ENCODE measurements at regions not wholly inside any gene's neighbourhood (a gene's known extent, or its start where the extent isn't known, plus 50 kb on each side); places are given as distances from the start of the nearest gene placed in this dataset.

GRCh38 chr5:147995846-147996245 is 67.9 kb upstream of the SPINK5 start:
- no peak for DNase-seq
- no peak overlapping the region for H3K27ac ChIP-seq (ENCODE audit: low read depth in 1 of 2, low read length in 2 of 2)
- H3K4me3 ChIP-seq (ENCODE audit: low read length in 2 of 2) = no peak overlapping the region
- no peaks in the 10 kb centered on the region for H3K4me1 ChIP-seq (ENCODE audit: control insufficient read depth in 1 of 2, insufficient read depth in 2 of 2, low read length in 2 of 2)
- H3K36me3 ChIP-seq (ENCODE audit: control insufficient read depth in 1 of 2, insufficient read depth in 2 of 2, low read length in 1 of 2) = no peaks in the 10 kb centered on the region
- peaks cover 4% of the 10 kb centered on the region for H3K9me3 ChIP-seq (ENCODE audit: control insufficient read depth, low read length)
- WGBS, 2 donors = 79 to 80% methylated on average over 4 of the region's 4 CpGs
- no peak for ATAC-seq (ENCODE audit: low FRiP score)
- no peaks in the 10 kb centered on the region for H3K27me3 ChIP-seq (ENCODE audit: control insufficient read depth in 1 of 2, insufficient read depth in 2 of 2, low read length in 1 of 2)
- intact Hi-C loops (cut with DNase I) = no loop called here

- no peak overlapping the region for H3K4me3 ChIP-seq (ENCODE audit: low read length in 2 of 2)
- no peaks in the 10 kb centered on the region for H3K27me3 ChIP-seq (ENCODE audit: control insufficient read depth in 1 of 2, insufficient read depth in 2 of 2, low read length in 1 of 2)
- ATAC-seq (ENCODE audit: low FRiP score) (no peak), DNase-seq (no peak)
- no peaks in the 10 kb centered on the region for H3K4me1 ChIP-seq (ENCODE audit: control insufficient read depth in 1 of 2, insufficient read depth in 2 of 2, low read length in 2 of 2)
- H3K27ac ChIP-seq (ENCODE audit: low read depth in 1 of 2, low read length in 2 of 2) = no peak overlapping the region
- no peaks in the 10 kb centered on the region for H3K36me3 ChIP-seq (ENCODE audit: control insufficient read depth in 1 of 2, insufficient read depth in 2 of 2, low read length in 1 of 2)
- intact Hi-C loops (cut with DNase I) = no loop called here
- no peaks in the 10 kb centered on the region for H3K9me3 ChIP-seq (ENCODE audit: control insufficient read depth, low read length)
Observed at GRCh38 chr5:147989994-147990393, 73.8 kb upstream of the SPINK5 start.

GRCh38 chr5:147989239-147989638 is 74.5 kb upstream of the SPINK5 start:
- Histone ChIP-seq H3K36me3 (ENCODE audit: control insufficient read depth in 1 of 2, insufficient read depth in 2 of 2, low read length in 1 of 2) (no peaks in the 10 kb centered on the region), H3K4me3 (ENCODE audit: low read length in 2 of 2) (no peak overlapping the region), H3K4me1 (ENCODE audit: control insufficient read depth in 1 of 2, insufficient read depth in 2 of 2, low read length in 2 of 2) (no peaks in the 10 kb centered on the region), H3K27me3 (ENCODE audit: control insufficient read depth in 1 of 2, insufficient read depth in 2 of 2, low read length in 1 of 2) (no peaks in the 10 kb centered on the region), H3K27ac (ENCODE audit: low read depth in 1 of 2, low read length in 2 of 2) (no peak overlapping the region), H3K9me3 (ENCODE audit: control insufficient read depth, low read length) (no peaks in the 10 kb centered on the region)
- no peak for ATAC-seq (ENCODE audit: low FRiP score)
- no peak for DNase-seq
- intact Hi-C loops (cut with DNase I) = no loop called here
- 71 to 75% methylated on average over 1 of the region's 1 CpG for WGBS, 2 donors

DNA sequence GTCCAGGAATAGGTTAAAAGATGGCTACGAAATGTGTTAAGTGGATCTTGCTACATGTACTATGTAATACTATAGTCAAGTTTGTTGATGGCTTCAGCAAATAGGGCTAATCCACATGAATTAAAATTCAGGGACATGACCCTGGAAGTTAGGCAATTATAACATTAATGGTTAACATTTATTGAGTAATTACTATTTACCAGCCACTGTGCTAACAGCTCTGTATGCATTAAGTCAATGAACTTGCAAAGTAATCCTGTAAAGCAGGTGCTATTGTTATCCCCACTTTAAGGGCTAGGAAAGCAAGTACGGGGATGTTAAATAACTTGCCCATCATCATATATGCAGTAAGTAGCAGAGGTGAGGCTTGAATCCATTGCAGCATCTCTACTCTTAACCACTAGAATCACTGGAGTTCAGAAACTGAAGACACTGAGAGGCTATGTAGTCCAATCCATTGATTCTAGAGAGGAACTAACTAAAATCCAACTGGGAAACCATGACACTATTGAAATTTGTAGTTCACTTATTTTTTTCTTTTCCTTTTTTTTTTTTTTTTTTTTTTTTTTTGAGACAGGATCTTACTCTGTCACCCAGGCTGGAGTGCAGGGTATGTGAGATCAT is 77.5 kb upstream of the SPINK5 start:
- 88 to 90% methylated on average over 2 of the region's 2 CpGs for WGBS, 2 donors
- Histone ChIP-seq H3K36me3 (ENCODE audit: control insufficient read depth in 1 of 2, insufficient read depth in 2 of 2, low read length in 1 of 2) (no peaks in the 10 kb centered on the region), H3K4me1 (ENCODE audit: control insufficient read depth in 1 of 2, insufficient read depth in 2 of 2, low read length in 2 of 2) (no peaks in the 10 kb centered on the region), H3K4me3 (ENCODE audit: low read length in 2 of 2) (no peak overlapping the region), H3K27ac (ENCODE audit: low read depth in 1 of 2, low read length in 2 of 2) (no peak overlapping the region), H3K9me3 (ENCODE audit: control insufficient read depth, low read length) (no peaks in the 10 kb centered on the region), H3K27me3 (ENCODE audit: control insufficient read depth in 1 of 2, insufficient read depth in 2 of 2, low read length in 1 of 2) (no peaks in the 10 kb centered on the region)
- DNase-seq (no peak), ATAC-seq (ENCODE audit: low FRiP score) (no peak)
- intact Hi-C loops (cut with DNase I) = no loop called here

DNA sequence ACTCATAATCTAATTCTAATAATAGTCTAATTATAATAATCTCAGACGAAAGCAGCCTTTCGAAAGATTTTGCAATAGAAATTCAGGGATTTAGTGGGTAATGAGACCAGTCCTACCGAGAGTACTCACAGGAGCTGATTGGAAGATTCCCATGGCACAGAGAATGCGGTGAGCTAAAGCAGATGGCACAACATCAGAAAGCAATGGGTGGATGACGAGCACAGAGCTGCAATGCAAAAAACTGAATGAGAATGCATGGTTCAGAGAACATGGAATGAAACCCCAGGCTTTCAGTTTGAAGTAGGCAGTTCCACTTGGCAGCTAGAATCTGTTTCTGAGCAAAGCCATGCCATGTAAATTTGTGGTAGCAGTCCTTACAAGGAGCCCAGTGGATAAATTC is 78.2 kb upstream of the SPINK5 start:
- no peaks in the 10 kb centered on the region for H3K9me3 ChIP-seq (ENCODE audit: control insufficient read depth, low read length)
- no peaks in the 10 kb centered on the region for H3K4me1 ChIP-seq (ENCODE audit: control insufficient read depth in 1 of 2, insufficient read depth in 2 of 2, low read length in 2 of 2)
- intact Hi-C loops (cut with DNase I) = no loop called here
- ATAC-seq (ENCODE audit: low FRiP score) (no peak), DNase-seq (no peak)
- H3K4me3 ChIP-seq (ENCODE audit: low read length in 2 of 2) = no peak overlapping the region
- H3K27me3 ChIP-seq (ENCODE audit: control insufficient read depth in 1 of 2, insufficient read depth in 2 of 2, low read length in 1 of 2) = no peaks in the 10 kb centered on the region
- no peak overlapping the region for H3K27ac ChIP-seq (ENCODE audit: low read depth in 1 of 2, low read length in 2 of 2)
- no peaks in the 10 kb centered on the region for H3K36me3 ChIP-seq (ENCODE audit: control insufficient read depth in 1 of 2, insufficient read depth in 2 of 2, low read length in 1 of 2)
- WGBS, 2 donors = 73 to 87% methylated on average over 5 of the region's 5 CpGs

- Histone ChIP-seq H3K27ac (ENCODE audit: low read depth in 1 of 2, low read length in 2 of 2) (no peak overlapping the region), H3K27me3 (ENCODE audit: control insufficient read depth in 1 of 2, insufficient read depth in 2 of 2, low read length in 1 of 2) (no peaks in the 10 kb centered on the region), H3K4me1 (ENCODE audit: control insufficient read depth in 1 of 2, insufficient read depth in 2 of 2, low read length in 2 of 2) (no peaks in the 10 kb centered on the region), H3K36me3 (ENCODE audit: control insufficient read depth in 1 of 2, insufficient read depth in 2 of 2, low read length in 1 of 2) (no peaks in the 10 kb centered on the region), H3K9me3 (ENCODE audit: control insufficient read depth, low read length) (no peaks in the 10 kb centered on the region), H3K4me3 (ENCODE audit: low read length in 2 of 2) (no peak overlapping the region)
- intact Hi-C loops (cut with DNase I) = no loop called here
- WGBS, 2 donors = 70 to 75% methylated on average over 1 of the region's 1 CpG
- DNase-seq = no peak
- no peak for ATAC-seq (ENCODE audit: low FRiP score)
Observed at GRCh38 chr5:147983742-147984141, 77.4 kb upstream of the C5orf46 start.

DNA sequence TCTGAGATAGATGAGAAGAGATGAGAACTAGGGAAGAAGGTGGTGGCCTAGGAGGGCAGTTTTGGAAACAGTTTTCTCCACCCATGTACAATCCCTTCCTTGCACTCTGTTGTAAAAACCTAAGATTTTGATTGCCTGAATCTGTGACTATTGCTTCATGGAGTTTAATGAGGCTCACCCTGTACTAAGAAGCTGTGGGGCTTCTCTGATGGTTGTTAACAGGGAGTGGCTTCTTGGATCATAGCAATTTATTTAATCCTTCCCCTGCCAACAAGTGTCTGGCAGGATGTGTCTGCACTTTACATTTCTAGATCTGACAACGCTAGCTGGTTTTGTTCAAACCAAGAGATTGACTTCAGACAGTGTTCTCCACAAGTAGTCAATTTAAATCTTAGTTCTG is 74.7 kb upstream of the C5orf46 start:
- DNase-seq (no peak), ATAC-seq (ENCODE audit: low FRiP score) (no peak)
- WGBS, 2 donors = 63% methylated on average over 1 of the region's 1 CpG
- no peaks in the 10 kb centered on the region for H3K27me3 ChIP-seq (ENCODE audit: control insufficient read depth in 1 of 2, insufficient read depth in 2 of 2, low read length in 1 of 2)
- no peak overlapping the region for H3K27ac ChIP-seq (ENCODE audit: low read depth in 1 of 2, low read length in 2 of 2)
- no peak overlapping the region for H3K4me3 ChIP-seq (ENCODE audit: low read length in 2 of 2)
- H3K4me1 ChIP-seq (ENCODE audit: control insufficient read depth in 1 of 2, insufficient read depth in 2 of 2, low read length in 2 of 2) = no peaks in the 10 kb centered on the region
- intact Hi-C loops (cut with DNase I) = no loop called here
- H3K9me3 ChIP-seq (ENCODE audit: control insufficient read depth, low read length) = no peaks in the 10 kb centered on the region
- no peaks in the 10 kb centered on the region for H3K36me3 ChIP-seq (ENCODE audit: control insufficient read depth in 1 of 2, insufficient read depth in 2 of 2, low read length in 1 of 2)

DNA sequence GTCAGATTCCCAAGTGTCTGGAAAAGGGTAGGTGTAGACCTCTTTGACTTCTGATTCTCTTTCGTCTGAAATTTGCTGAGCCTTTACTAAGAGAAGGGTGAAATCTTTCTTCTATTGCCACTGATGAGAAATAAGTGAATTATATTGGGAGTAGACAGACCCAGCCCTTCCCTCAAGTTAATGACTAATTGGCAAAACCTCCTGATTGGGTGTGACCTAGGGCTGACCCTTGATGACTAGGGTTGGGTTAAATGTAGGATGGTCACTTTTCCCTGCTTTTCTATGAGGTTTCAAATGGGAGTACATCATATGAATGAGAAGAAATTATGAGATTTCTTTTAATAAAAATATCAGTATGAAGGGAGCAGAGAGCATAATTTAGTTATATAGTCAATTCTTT is 73.4 kb upstream of the C5orf46 start:
- Histone ChIP-seq H3K36me3 (ENCODE audit: control insufficient read depth in 1 of 2, insufficient read depth in 2 of 2, low read length in 1 of 2) (no peaks in the 10 kb centered on the region), H3K9me3 (ENCODE audit: control insufficient read depth, low read length) (no peaks in the 10 kb centered on the region), H3K27ac (ENCODE audit: low read depth in 1 of 2, low read length in 2 of 2) (no peak overlapping the region), H3K27me3 (ENCODE audit: control insufficient read depth in 1 of 2, insufficient read depth in 2 of 2, low read length in 1 of 2) (no peaks in the 10 kb centered on the region), H3K4me1 (ENCODE audit: control insufficient read depth in 1 of 2, insufficient read depth in 2 of 2, low read length in 2 of 2) (no peaks in the 10 kb centered on the region), H3K4me3 (ENCODE audit: low read length in 2 of 2) (no peak overlapping the region)
- 91 to 95% methylated on average over 1 of the region's 1 CpG for WGBS, 2 donors
- no peak for DNase-seq
- no peak for ATAC-seq (ENCODE audit: low FRiP score)
- intact Hi-C loops (cut with DNase I) = no loop called here

DNA sequence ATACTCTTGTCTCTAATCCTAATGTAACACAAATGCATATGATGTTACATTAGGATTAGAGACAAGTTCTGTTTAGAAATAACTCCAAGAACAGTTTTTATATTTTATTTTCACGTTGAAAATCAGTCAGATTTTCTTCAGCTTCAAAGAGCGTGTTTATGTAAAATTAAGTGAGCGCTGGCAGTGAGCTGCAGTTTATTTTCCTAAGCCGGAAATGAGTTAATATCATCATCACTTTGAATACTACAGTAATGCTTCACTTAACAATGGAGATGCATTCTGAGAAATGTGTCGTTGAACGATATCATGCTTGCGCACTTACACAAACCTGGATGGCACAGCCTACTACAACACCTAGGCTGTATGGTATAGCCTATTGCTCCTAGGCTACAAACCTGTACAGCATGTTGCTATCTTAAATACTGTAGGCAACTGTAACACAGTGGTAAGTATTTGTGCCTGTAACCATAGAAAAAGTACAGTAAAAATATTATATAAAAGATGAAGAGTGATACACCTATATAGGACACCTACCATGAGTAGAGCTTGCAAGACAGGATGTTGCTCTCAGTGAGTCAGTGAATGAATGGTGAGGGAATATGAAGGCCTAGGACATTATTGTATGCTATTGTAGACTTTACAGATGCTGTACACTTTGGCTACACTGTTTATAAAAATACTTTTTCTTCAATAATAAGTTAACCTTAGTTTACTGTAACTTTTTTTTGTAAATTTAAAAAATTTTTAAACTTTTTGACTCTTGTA is 65.9 kb upstream of the C5orf46 start:
- ATAC-seq (ENCODE audit: low FRiP score) (no peak), DNase-seq (no peak)
- Histone ChIP-seq H3K4me1 (ENCODE audit: control insufficient read depth in 1 of 2, insufficient read depth in 2 of 2, low read length in 2 of 2) (no peaks in the 10 kb centered on the region), H3K36me3 (ENCODE audit: control insufficient read depth in 1 of 2, insufficient read depth in 2 of 2, low read length in 1 of 2) (no peaks in the 10 kb centered on the region), H3K4me3 (ENCODE audit: low read length in 2 of 2) (no peak overlapping the region), H3K9me3 (ENCODE audit: control insufficient read depth, low read length) (no peaks in the 10 kb centered on the region), H3K27me3 (ENCODE audit: control insufficient read depth in 1 of 2, insufficient read depth in 2 of 2, low read length in 1 of 2) (no peaks in the 10 kb centered on the region), H3K27ac (ENCODE audit: low read depth in 1 of 2, low read length in 2 of 2) (no peak overlapping the region)
- WGBS, 2 donors = 91 to 94% methylated on average over 7 of the region's 7 CpGs
- intact Hi-C loops (cut with DNase I) = no loop called here

All from aorta (tissue), 5 donors.